Smooth muscle cell (in vitro differentiated cells): ENCODE measurements at regions not wholly inside any gene's neighbourhood (a gene's known extent, or its start where the extent isn't known, plus 50 kb on each side); places are given as distances from the start of the nearest gene placed in this dataset.

Source experiments
- DNase-seq: peaks from one replicate; lab custom pipeline; 2025; ENCODE audit not compliant: unreplicated experiment; lab: John Stamatoyannopoulos, UW
- H2AFZ ChIP-seq: fragments of 200-600 bp; sonication (generic); 2 replicates; pipeline ENCODE4 v1.6.0; 2016; ENCODE audit warnings: antibody characterized with exemption, low read depth, mild to moderate bottlenecking
- H3F3A ChIP-seq: fragments of 200-600 bp; sonication (generic); 2 replicates; pipeline ENCODE4 v1.6.0; 2017; ENCODE audit warnings: antibody characterized with exemption, low read depth
- H3K27ac ChIP-seq: fragments of 200-600 bp; sonication (generic); 2 replicates; pipeline ENCODE4 v1.5.1; 2016; ENCODE audit warnings: low read depth, mild to moderate bottlenecking
- H3K27me3 ChIP-seq: fragments of 200-600 bp; sonication (generic); 2 replicates; pipeline ENCODE4 v1.6.1; 2016; ENCODE audit warnings: low read depth, mild to moderate bottlenecking
- H3K36me3 ChIP-seq: fragments of 200-600 bp; sonication (generic); 2 replicates; pipeline ENCODE4 v1.5.1; 2016; ENCODE audit warnings: low read depth
- H3K4me1 ChIP-seq: fragments of 200-600 bp; sonication (generic); 2 replicates; pipeline ENCODE4 v1.5.1; 2016; ENCODE audit warnings: low read depth
- H3K4me2 ChIP-seq: fragments of 200-600 bp; sonication (generic); 2 replicates; pipeline ENCODE4 v1.6.0; 2016; ENCODE audit warnings: mild to moderate bottlenecking
- H3K4me3 ChIP-seq: fragments of 200-600 bp; sonication (generic); 2 replicates; pipeline ENCODE4 v1.5.1; 2016; ENCODE audit warnings: mild to moderate bottlenecking
- H3K79me2 ChIP-seq: fragments of 200-600 bp; sonication (generic); 2 replicates; pipeline ENCODE4 v1.6.0; 2016; ENCODE audit warnings: low read depth, mild to moderate bottlenecking
- H3K9ac ChIP-seq: fragments of 200-600 bp; sonication (generic); 2 replicates; pipeline ENCODE4 v1.6.0; 2016; ENCODE audit warnings: low read depth
- H3K9me3 ChIP-seq: fragments of 200-600 bp; sonication (generic); replicated peaks from 2 replicates; pipeline ENCODE4 v1.5.1; 2016; ENCODE audit warnings: low read depth
- H4K20me1 ChIP-seq: fragments of 200-600 bp; sonication (generic); 2 replicates; pipeline ENCODE4 v1.6.0; 2016; ENCODE audit warnings: low read depth
- WGBS: methylation state at CpG from one replicate; pipeline ENCODE4 v1.1.7; 2016; ENCODE audit warnings: low lambda C conversion rate; 5-methylcytosine and 5-hydroxymethylcytosine counted together
- TF ChIP-seq, protein P1 (sequence below): fragments of 200-600 bp; sonication (generic); IDR thresholded peaks from 2 replicates; pipeline ENCODE4 v1.5.1; 2017; ENCODE audit warnings: borderline replicate concordance, mild to moderate bottlenecking, antibody characterized with exemption; ENCODE audit not compliant: insufficient read depth, poor library complexity, severe bottlenecking

DNA sequence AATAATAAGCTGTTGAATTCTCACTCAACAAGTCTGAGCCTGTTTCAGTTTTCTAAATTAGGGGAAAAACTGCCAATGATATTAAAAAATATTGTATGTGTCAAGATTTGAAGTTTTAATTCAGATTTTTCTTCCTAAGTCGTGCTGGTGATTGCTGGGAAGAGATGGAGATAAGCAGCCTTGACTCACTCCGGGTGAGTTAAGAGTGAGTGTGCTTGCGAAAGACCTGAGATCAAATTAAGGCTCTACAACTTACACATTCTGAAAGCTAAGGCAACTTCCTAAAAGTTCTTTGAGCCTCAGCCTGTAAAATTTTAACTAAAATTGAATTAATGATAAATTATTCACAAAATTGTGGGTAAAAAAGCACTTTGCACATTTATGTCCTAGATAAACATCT, 1441.2 kb downstream of the PCDH7 start:
- Histone ChIP-seq H3K9me3 (no peaks in the 10 kb centered on the region), H3K4me3 (no peak overlapping the region), H3K4me1 (no peaks in the 10 kb centered on the region), H3K9ac (no peak overlapping the region), H2AFZ (peak overlapping the region; percentile 54), H3K27me3 (no peaks in the 10 kb centered on the region), H4K20me1 (no peaks in the 10 kb centered on the region), H3F3A (no peaks in the 10 kb centered on the region), H3K79me2 (no peaks in the 10 kb centered on the region), H3K4me2 (no peak overlapping the region), H3K36me3 (no peaks in the 10 kb centered on the region), H3K27ac (no peak overlapping the region)
- no peak for DNase-seq
- TF ChIP-seq, protein P1, sequence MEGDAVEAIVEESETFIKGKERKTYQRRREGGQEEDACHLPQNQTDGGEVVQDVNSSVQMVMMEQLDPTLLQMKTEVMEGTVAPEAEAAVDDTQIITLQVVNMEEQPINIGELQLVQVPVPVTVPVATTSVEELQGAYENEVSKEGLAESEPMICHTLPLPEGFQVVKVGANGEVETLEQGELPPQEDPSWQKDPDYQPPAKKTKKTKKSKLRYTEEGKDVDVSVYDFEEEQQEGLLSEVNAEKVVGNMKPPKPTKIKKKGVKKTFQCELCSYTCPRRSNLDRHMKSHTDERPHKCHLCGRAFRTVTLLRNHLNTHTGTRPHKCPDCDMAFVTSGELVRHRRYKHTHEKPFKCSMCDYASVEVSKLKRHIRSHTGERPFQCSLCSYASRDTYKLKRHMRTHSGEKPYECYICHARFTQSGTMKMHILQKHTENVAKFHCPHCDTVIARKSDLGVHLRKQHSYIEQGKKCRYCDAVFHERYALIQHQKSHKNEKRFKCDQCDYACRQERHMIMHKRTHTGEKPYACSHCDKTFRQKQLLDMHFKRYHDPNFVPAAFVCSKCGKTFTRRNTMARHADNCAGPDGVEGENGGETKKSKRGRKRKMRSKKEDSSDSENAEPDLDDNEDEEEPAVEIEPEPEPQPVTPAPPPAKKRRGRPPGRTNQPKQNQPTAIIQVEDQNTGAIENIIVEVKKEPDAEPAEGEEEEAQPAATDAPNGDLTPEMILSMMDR = no peak
- 26% methylated on average over 3 of the region's 3 CpGs for WGBS

DNA sequence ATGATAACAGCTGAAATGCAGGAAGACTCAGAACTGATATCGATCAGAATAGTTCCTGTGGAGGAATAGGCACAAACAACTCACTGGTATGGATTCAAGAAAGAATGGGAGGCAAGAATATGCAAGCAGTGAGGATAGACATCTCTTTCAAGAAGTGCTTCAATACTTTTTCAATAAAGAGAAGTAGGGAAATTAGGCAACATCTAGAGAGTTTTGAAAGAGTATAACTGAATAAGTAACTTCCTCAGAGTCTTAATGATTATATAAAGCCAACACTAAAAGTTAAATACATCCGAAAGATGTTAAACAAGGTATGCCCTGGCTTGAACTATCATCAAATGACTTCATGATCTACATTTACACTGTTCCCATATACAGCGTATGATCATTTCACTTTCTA, 1443.0 kb downstream of the PCDH7 start:
- no peaks in the 10 kb centered on the region for H3K36me3 ChIP-seq
- no peak overlapping the region for H3K9ac ChIP-seq
- TF ChIP-seq, protein P1 = no peak
- H2AFZ ChIP-seq = no peak overlapping the region
- H4K20me1 ChIP-seq = no peaks in the 10 kb centered on the region
- DNase-seq = no peak
- no peak overlapping the region for H3K4me2 ChIP-seq
- no peaks in the 10 kb centered on the region for H3K27me3 ChIP-seq
- WGBS = 94% methylated on average over 3 of the region's 3 CpGs
- no peaks in the 10 kb centered on the region for H3K79me2 ChIP-seq
- H3K4me1 ChIP-seq = no peaks in the 10 kb centered on the region
- no peak overlapping the region for H3K4me3 ChIP-seq
- no peak overlapping the region for H3K27ac ChIP-seq
- no peaks in the 10 kb centered on the region for H3F3A ChIP-seq
- H3K9me3 ChIP-seq = no peaks in the 10 kb centered on the region

DNA sequence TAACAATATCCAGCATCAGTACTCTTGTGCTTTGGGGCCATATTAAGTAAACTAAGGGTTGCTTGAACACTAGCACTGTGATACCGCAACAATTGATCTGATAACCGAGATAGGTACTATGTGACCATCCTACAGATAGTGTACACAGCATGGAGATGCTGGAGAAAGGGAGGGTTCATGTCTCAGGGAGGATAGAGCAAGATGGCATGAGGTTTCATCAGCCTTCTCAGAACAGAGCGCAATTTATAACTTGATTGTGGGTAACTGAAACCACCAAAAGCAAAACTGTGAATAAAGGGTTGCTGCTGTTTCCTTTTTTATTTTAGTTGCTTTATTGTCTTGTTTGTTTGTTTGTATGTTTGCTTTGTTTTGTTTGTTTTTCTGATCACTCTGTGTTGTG, 1449.7 kb downstream of the PCDH7 start:
- H3K79me2 ChIP-seq = no peaks in the 10 kb centered on the region
- H3K9me3 ChIP-seq = no peaks in the 10 kb centered on the region
- no peak overlapping the region for H3K4me3 ChIP-seq
- H3K27ac ChIP-seq = no peak overlapping the region
- H3K4me2 ChIP-seq = no peak overlapping the region
- H3K4me1 ChIP-seq = no peaks in the 10 kb centered on the region
- no peaks in the 10 kb centered on the region for H3K27me3 ChIP-seq
- no peaks in the 10 kb centered on the region for H4K20me1 ChIP-seq
- no peaks in the 10 kb centered on the region for H3K36me3 ChIP-seq
- WGBS = 99% methylated on average over 3 of the region's 3 CpGs
- no peak overlapping the region for H3K9ac ChIP-seq
- no peak for DNase-seq
- TF ChIP-seq, protein P1 = no peak
- no peak overlapping the region for H2AFZ ChIP-seq
- H3F3A ChIP-seq = no peaks in the 10 kb centered on the region

DNA sequence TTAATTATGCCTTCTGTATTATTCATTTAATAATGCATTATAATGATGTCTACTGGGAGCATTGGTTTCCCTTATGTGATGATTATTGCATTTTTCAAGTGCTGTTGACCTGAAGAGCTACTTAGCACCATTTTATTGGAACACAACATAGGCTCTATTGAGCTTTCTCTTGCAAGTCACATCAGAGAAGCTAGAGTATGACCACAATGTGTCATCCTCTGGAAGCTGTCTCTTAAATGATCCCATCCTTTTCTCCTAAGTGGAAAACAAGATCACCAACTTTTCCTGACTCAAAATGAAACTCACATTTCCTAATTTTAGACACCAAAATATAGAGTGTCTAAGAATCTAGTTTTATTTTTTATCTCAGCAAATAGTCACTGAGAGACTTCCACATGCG, 1451.9 kb downstream of the PCDH7 start:
- Histone ChIP-seq H3K79me2 (no peaks in the 10 kb centered on the region), H3K27ac (no peak overlapping the region), H3F3A (no peaks in the 10 kb centered on the region), H4K20me1 (no peaks in the 10 kb centered on the region), H3K9ac (no peak overlapping the region), H3K9me3 (no peaks in the 10 kb centered on the region), H3K4me2 (no peak overlapping the region), H2AFZ (no peak overlapping the region), H3K4me1 (no peaks in the 10 kb centered on the region), H3K27me3 (no peaks in the 10 kb centered on the region), H3K36me3 (no peaks in the 10 kb centered on the region), H3K4me3 (no peak overlapping the region)
- 98% methylated on average over 1 of the region's 1 CpG for WGBS
- DNase-seq = no peak
- TF ChIP-seq, protein P1 = no peak
